HEK293T (cell line): ENCODE measurements at regions not wholly inside any gene's neighbourhood (a gene's known extent, or its start where the extent isn't known, plus 50 kb on each side); places are given as distances from the start of the nearest gene placed in this dataset.

Source experiments
- CTCF ChIA-PET: fragments of 350-600 bp; formaldehyde crosslinking; extraction: SDS; loops from one replicate; lab custom pipeline; 2021; ENCODE audit warnings: antibody characterized with exemption, inconsistent platforms; lab: Yijun Ruan, JAX
- POLR2A ChIA-PET: fragments of 350-600 bp; formaldehyde crosslinking; extraction: SDS; loops from one replicate; lab custom pipeline; 2020; ENCODE audit warnings: antibody characterized with exemption, inconsistent platforms; lab: Yijun Ruan, JAX
- DNase-seq: peaks from one replicate; pipeline ENCODE4 v3.0.0; 2012; ENCODE audit warnings: mixed read lengths; ENCODE audit errors: extremely low spot score
- ARNT ChIP-seq: fragments of 450-650 bp; IDR thresholded peaks from 2 replicates; pipeline ENCODE4 v1.6.1; 2017; ENCODE audit warnings: mild to moderate bottlenecking
- BHLHE40 ChIP-seq: fragments of 450-650 bp; IDR thresholded peaks from 2 replicates; pipeline ENCODE4 v1.6.1; 2016; ENCODE audit warnings: mild to moderate bottlenecking, moderate library complexity, borderline replicate concordance
- CTBP1 ChIP-seq: fragments of 450-650 bp; IDR thresholded peaks from 2 replicates; pipeline ENCODE4 v1.6.1; 2016; ENCODE audit warnings: borderline replicate concordance
- ELF4 ChIP-seq: fragments of 450-650 bp; IDR thresholded peaks from 2 replicates; pipeline ENCODE4 v1.6.1; 2017; ENCODE audit warnings: antibody characterized with exemption
- FOXA1 ChIP-seq: fragments of 450-650 bp; IDR thresholded peaks from 2 replicates; pipeline ENCODE4 v1.6.1; 2016; ENCODE audit warnings: mild to moderate bottlenecking
- FOXK2 ChIP-seq: fragments of 450-650 bp; IDR thresholded peaks from 2 replicates; pipeline ENCODE4 v1.6.1; 2016; ENCODE audit warnings: mild to moderate bottlenecking
- FOXM1 ChIP-seq: fragments of 450-650 bp; IDR thresholded peaks from 2 replicates; pipeline ENCODE4 v1.6.1; 2017; ENCODE audit warnings: mild to moderate bottlenecking, borderline replicate concordance
- HDGF ChIP-seq: fragments of 450-650 bp; IDR thresholded peaks from 2 replicates; pipeline ENCODE4 v1.6.1; 2017; ENCODE audit warnings: antibody characterized with exemption, borderline replicate concordance
- L3MBTL2 ChIP-seq: fragments of 450-650 bp; conservative IDR thresholded peaks from 2 replicates; pipeline ENCODE4 v1.6.1; 2016; ENCODE audit warnings: mild to moderate bottlenecking
- LEF1 ChIP-seq: fragments of 450-650 bp; IDR thresholded peaks from 2 replicates; pipeline ENCODE4 v1.6.1; 2017; ENCODE audit warnings: mild to moderate bottlenecking, borderline replicate concordance
- NFRKB ChIP-seq: fragments of 450-650 bp; IDR thresholded peaks from 2 replicates; pipeline ENCODE4 v1.6.1; 2016; ENCODE audit warnings: mild to moderate bottlenecking, moderate library complexity
- SP1 ChIP-seq: fragments of 450-650 bp; IDR thresholded peaks from 2 replicates; pipeline ENCODE4 v1.6.1; 2017
- SUZ12 ChIP-seq: fragments of 450-650 bp; IDR thresholded peaks from 2 replicates; pipeline ENCODE4 v1.6.1; 2016; ENCODE audit warnings: mild to moderate bottlenecking
- TARDBP ChIP-seq: fragments of 450-650 bp; IDR thresholded peaks from 2 replicates; pipeline ENCODE4 v1.6.1; 2016
- ZNF384 ChIP-seq: fragments of 450-650 bp; IDR thresholded peaks from 2 replicates; pipeline ENCODE4 v1.6.1; 2016
- TF ChIP-seq, protein P1 (sequence below): fragments of 450-650 bp; IDR thresholded peaks from 2 replicates; pipeline ENCODE4 v1.6.1; 2016

DNA sequence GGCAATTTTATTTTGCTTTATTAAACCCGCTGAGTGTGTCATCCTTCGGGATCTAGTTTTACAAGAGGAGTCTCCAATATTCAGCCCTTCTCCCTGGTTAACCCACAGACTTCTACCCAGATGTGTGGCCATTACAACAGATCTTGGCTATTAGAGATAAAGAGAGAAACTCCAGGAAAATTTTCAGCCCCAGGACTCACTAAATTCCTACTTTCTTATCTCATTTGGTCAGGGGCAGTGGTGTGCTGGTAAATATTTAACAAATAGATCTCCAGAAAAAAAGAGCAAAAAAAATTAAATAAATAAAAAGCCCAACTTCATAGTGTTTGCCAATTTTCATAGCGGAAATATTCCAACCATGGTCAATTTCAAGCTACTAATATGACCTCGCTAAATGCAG is 168.4 kb downstream of the RND3 start:
- DNase-seq, result no peak
- ChIA-PET CTCF (no interaction called here), POLR2A (no interaction called here)
- TF ChIP-seq FOXK2 (no peak), LEF1 (no peak), HDGF (no peak), ELF4 (no peak), TARDBP (no peak), CTBP1 (no peak)
- TF ChIP-seq, protein P1, sequence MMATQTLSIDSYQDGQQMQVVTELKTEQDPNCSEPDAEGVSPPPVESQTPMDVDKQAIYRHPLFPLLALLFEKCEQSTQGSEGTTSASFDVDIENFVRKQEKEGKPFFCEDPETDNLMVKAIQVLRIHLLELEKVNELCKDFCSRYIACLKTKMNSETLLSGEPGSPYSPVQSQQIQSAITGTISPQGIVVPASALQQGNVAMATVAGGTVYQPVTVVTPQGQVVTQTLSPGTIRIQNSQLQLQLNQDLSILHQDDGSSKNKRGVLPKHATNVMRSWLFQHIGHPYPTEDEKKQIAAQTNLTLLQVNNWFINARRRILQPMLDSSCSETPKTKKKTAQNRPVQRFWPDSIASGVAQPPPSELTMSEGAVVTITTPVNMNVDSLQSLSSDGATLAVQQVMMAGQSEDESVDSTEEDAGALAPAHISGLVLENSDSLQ, result no peak

DNA sequence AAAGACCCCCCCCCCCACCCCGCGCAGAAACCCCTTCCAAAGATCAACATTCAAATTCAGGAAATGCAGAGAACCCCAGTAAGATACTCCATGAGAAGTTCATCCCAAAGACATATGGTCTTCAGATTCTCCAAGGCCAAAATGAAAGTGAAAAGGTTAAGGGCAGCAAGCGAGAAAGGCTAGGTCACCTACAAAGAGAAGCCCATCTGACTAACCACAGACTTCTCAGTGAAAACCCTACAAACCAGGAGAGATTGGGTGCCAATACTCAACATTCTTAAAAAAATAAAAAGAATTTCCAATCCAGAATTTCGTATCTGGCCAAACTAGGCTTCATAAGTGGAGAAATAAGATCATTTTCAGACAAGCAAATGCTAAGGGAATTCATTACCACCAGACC is 175.2 kb downstream of the RND3 start:
- TF ChIP-seq LEF1 (no peak), ZNF384 (no peak), ELF4 (no peak), FOXA1 (no peak), ARNT (no peak), TARDBP (no peak), CTBP1 (no peak), FOXM1 (no peak), BHLHE40 (no peak), NFRKB (no peak), SP1 (no peak), L3MBTL2 (no peak)
- TF ChIP-seq, protein P1, result no peak
- ChIA-PET CTCF (no interaction called here), POLR2A (no interaction called here)
- DNase-seq, result no peak

DNA sequence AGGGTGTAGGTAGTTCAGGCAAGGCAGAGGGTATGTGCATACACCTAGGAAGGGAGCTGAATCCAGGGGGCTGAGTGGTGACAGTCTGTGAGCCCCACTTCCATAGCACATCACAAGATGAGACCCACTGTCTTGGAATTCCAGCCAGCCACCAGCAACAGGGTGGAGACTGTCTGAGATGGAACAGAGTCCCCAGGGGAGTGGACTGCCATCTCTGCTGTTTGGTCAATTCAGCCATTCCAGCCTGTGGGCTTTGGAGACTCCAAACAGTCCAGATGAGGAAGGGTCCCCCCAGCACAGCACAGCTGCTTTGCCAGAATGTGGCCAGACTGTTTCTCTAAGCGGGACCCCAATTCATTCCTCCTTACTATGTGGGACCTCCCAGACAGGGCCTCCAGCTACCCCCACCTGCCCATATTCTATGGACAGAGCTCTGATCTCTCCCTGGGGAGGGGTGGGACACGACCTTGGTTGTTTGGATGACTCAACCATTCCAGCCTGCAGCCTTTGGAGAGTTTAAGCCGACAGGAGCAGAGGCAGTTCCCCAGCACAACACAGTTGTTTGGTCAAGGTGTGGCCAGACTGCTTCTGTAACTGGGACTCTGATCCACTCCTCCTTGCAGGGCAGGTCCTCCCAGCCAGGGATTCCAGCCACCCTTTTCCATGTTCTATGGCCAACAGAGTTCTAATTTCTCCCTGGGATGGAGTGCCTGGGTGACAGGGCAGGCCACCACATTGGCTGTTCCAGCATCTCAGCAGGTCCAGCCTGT is 178.0 kb downstream of the RND3 start:
- ChIA-PET POLR2A (no interaction called here), CTCF (no interaction called here)
- TF ChIP-seq, protein P1, result no peak
- TF ChIP-seq FOXA1, result no peak
- no peak for TF ChIP-seq ZNF384
- DNase-seq, result no peak

DNA sequence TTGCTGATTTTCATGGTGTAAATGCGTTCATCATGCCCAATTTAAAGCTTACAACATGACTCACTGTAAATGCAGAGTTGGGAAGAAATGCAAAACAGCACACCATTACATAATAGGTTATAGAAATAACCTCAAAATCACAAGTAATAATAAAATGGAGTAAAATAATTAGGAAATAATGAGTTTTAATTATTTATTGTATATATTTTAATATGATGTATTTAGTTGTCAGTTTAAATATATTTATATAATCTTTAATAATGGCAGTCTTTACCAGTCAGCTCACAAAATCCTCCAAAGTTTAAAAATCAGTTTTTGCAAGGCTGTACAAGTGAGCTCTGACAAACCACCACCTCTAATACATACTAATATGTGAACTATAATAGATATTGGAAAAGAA is 180.2 kb downstream of the RND3 start:
- CTCF ChIA-PET, result no interaction called here
- POLR2A ChIA-PET, result no interaction called here
- TF ChIP-seq FOXA1, result no peak
- TF ChIP-seq LEF1, result no peak
- no peak for TF ChIP-seq NFRKB
- DNase-seq, result no peak

DNA sequence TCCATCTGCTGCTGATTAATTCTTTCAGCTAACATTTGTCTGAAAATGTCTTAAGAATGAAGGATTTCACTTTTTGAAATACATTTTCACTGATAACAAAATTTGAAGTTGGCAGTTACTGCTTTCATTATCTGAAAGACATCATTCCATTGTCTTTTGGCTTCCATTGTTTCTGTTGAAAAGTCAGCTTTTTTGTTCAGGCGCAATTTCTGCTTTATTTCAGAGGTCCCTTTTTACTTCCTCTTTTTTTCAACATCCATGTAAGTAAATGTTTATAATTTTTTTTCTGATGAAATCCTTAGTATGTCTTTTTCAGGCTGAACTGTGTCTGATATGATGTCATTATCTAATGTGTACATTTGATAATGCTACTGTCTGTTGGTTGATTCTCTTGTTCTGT is 184.2 kb downstream of the RND3 start:
- DNase-seq, result no peak
- CTCF ChIA-PET, result no interaction called here
- no peak for TF ChIP-seq SUZ12
- TF ChIP-seq FOXM1, result no peak
- TF ChIP-seq NFRKB, result no peak
- no peak for TF ChIP-seq ZNF384
- no peak for TF ChIP-seq L3MBTL2
- TF ChIP-seq ARNT, result no peak
- TF ChIP-seq CTBP1, result no peak
- no peak for TF ChIP-seq FOXK2
- no peak for TF ChIP-seq HDGF
- no peak for TF ChIP-seq FOXA1
- TF ChIP-seq TARDBP, result no peak
- TF ChIP-seq LEF1, result no peak
- TF ChIP-seq ELF4, result no peak
- TF ChIP-seq, protein P1, result no peak
- no peak for TF ChIP-seq SP1
- TF ChIP-seq BHLHE40, result no peak
- POLR2A ChIA-PET, result no interaction called here

DNA sequence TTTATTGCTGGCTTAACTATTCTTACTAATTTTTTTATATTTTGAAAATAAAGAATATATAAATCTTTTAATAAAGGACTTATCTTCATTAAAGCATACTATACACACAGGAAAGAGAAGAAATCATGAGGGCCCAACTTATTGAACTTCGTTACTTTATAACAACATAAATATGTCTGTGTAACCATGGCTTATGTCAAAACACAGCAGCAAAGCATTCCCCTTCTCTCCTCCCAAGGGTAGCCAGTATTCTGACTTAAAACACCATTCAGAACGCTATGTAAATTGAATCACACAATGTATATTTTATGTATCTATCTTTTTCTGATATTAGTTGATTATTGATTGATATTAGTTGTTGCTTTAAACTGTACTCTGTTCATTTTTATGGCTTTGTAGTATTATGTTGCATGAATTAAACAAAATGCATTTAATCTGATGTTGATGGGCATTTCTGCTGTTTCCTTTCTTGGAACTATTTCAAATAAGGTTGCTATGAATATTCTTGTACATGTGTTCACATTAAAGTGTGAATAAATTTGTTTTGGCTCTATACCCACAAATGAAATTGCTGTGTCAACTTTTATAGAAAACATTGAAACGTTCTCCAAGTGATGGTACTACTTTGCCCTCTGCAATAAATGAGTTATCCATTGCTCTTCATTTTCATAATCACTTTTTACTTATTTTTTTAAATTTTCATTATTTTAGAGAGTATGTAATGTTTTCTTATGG is 188.7 kb downstream of the RND3 start:
- DNase-seq, result no peak
- POLR2A ChIA-PET, result no interaction called here
- CTCF ChIA-PET, result interaction anchor here (0.6 kb wide), 1 partner anchor 208 kb away, joined by 3 read pairs; no protein-coding TSS in a partner anchor
- no peak for TF ChIP-seq ELF4
- TF ChIP-seq L3MBTL2, result no peak
- no peak for TF ChIP-seq TARDBP
- TF ChIP-seq BHLHE40, result no peak
- no peak for TF ChIP-seq FOXA1
- no peak for TF ChIP-seq NFRKB
- TF ChIP-seq, protein P1, result no peak
- no peak for TF ChIP-seq HDGF
- no peak for TF ChIP-seq SUZ12
- TF ChIP-seq SP1, result no peak
- no peak for TF ChIP-seq LEF1
- TF ChIP-seq FOXK2, result no peak
- TF ChIP-seq CTBP1, result no peak
- no peak for TF ChIP-seq ZNF384
- no peak for TF ChIP-seq FOXM1
- no peak for TF ChIP-seq ARNT
